Kidney (tissue), 13 donors: ENCODE measurements at regions not wholly inside any gene's neighbourhood (a gene's known extent, or its start where the extent isn't known, plus 50 kb on each side); places are given as distances from the start of the nearest gene placed in this dataset.
A peak's percentile ranks its signal among the peaks of the same experiment; 100 is the strongest.

Experiments used
- DNase-seq, 5 donors: peaks; one replicate each; pipeline ENCODE4 v3.0.0-alpha.2; 2013 to 2020
- FAIRE-seq: peaks from 2 replicates; lab custom pipeline; 2012; peaks lifted over from hg19 to GRCh38; lab: Jason Lieb, UNC
- H3K27ac ChIP-seq, 2 donors: one replicate each; pipeline ENCODE4 v1.7.0; 2013; ENCODE audit warnings: low read depth in 2 of 2, low read length in 2 of 2, inconsistent platforms in 1 of 2
- H3K27me3 ChIP-seq: one replicate; pipeline ENCODE4 v1.7.1; 2013; ENCODE audit warnings: low read length, inconsistent platforms; ENCODE audit not compliant: control insufficient read depth, insufficient read depth
- H3K36me3 ChIP-seq, 3 donors: one replicate each; pipeline versions ENCODE4 v1.7.0 to v1.7.1; 2013; ENCODE audit warnings: low read length in 3 of 3, control low read depth in 1 of 3, inconsistent platforms in 1 of 3; ENCODE audit not compliant: insufficient read depth in 3 of 3, control insufficient read depth in 2 of 3
- H3K4me1 ChIP-seq, 3 donors: one replicate each; pipeline versions ENCODE4 v1.7.0 to v1.7.1; 2013; ENCODE audit warnings: low read length in 3 of 3, inconsistent platforms in 1 of 3, low read depth in 1 of 3; ENCODE audit not compliant: control insufficient read depth in 2 of 3, insufficient read depth in 2 of 3
- H3K4me3 ChIP-seq, 3 donors: one replicate each; pipeline versions ENCODE4 v1.7.0 to v1.8.1; 2013; ENCODE audit warnings: low read length in 3 of 3, control low read depth in 1 of 3, inconsistent platforms in 1 of 3
- H3K9ac ChIP-seq, 3 donors: one replicate each; pipeline versions ENCODE4 v1.7.0 to v1.7.1; 2013; ENCODE audit warnings: low read length in 3 of 3, control low read depth in 1 of 3, inconsistent platforms in 1 of 3
- H3K9me3 ChIP-seq, 3 donors: one replicate each; pipeline versions ENCODE4 v1.7.0 to v1.7.1; 2013; ENCODE audit warnings: low read length in 3 of 3, control low read depth in 1 of 3, inconsistent platforms in 1 of 3; ENCODE audit not compliant: control insufficient read depth in 2 of 3, insufficient read depth in 1 of 3
- CTCF ChIP-seq: IDR thresholded peaks from 3 replicates; pipeline ENCODE4 v1.5.1; 2012; ENCODE audit warnings: mild to moderate bottlenecking, moderate library complexity, borderline replicate concordance; ENCODE audit not compliant: insufficient read depth; ENCODE audit errors: extremely low read depth
- intact Hi-C: fragments of 100-400 bp; cut with DNase I; formaldehyde crosslinking; loops from one replicate; pipeline ENCODE4 v1.11.1; 2022
- donor health status: control.
- donor health status: control.
- donor health status: control.
- donor health status: control.
- donor health status: control.
- donor health status: DM: yes; HTN: yes; CAD: no.
- donor health status: Normal renal cell carcinoma (clear cell type).

DNA sequence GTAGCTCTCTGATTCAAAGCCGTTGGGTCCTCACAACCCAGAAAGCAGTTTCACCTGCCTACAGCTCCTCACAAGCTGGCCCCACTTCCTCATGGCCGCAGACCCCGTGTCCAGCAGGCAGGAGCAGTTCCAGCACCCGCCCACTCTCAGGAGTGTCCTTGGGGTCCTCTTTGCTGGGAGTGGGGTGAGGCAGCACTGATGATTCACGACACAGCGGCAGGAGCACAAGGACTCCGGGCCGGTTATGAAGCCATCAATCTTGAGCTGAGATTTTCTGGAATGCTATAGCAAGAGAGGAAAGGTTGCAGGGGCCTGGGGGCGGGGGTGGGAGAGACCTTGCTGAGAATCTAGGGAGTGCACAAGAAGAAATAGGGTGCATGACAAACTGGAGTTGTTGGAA is 311.2 kb downstream of the NXPE2 start:
- H3K27ac ChIP-seq, result no peak overlapping the region
- no peaks in the 10 kb centered on the region for H3K9me3 ChIP-seq
- no peaks in the 10 kb centered on the region for H3K27me3 ChIP-seq
- no peaks in the 10 kb centered on the region for H3K4me1 ChIP-seq
- no peak for FAIRE-seq
- no peaks in the 10 kb centered on the region for H3K36me3 ChIP-seq
- no peak overlapping the region for H3K4me3 ChIP-seq
- DNase-seq, result peak in 2 of 5 donors; percentile 18 to 40
- intact Hi-C loops, result no loop called here
- TF ChIP-seq CTCF, result no peak
- H3K9ac ChIP-seq, result no peak overlapping the region

DNA sequence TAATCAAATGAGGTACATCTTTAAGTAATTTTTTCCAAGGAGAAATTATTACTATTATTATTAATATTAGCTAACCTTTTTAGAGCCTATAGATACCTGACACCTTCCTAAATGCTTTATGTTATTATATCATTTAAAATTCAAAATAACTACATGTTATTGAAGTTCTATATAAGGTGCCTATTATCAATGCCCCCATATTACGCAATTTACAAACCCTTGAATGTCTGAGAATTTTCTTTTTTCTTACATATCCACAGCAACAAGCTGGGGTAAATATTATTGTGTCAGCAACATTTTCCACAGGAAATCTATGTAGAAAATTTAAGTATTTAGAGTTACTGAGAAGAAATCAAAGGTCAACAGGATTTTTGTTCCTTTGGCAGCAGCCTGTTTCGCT is 327.3 kb downstream of the NXPE2 start:
- DNase-seq, result no peak
- no peaks in the 10 kb centered on the region for H3K27me3 ChIP-seq
- peaks cover 0 to 3% (median 0%) of the 10 kb centered on the region in 3 donors for H3K9me3 ChIP-seq
- no peaks in the 10 kb centered on the region for H3K36me3 ChIP-seq
- intact Hi-C loops, result no loop called here
- TF ChIP-seq CTCF, result no peak
- no peak for FAIRE-seq
- no peaks in the 10 kb centered on the region for H3K4me1 ChIP-seq
- no peak overlapping the region for H3K9ac ChIP-seq
- H3K27ac ChIP-seq, result no peak overlapping the region
- no peak overlapping the region for H3K4me3 ChIP-seq

DNA sequence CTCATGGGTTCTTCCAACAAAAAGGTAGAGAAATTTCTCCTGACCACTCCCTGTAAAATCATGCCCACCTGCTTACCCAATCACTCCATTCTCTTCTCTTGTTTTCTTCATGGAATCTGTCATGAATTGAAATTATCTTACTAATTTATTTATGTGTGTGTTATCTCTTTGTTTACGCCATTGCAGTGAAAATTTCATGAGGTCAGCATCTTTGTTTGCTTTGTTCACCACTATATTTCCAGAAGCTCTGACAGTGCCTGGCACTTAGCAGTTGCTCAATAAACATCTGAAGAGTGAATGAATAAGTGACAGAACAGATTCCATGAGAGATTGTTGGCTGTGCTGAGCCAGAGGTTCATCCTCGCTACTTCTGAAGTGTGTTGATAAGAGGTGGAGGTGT is 329.5 kb downstream of the NXPE2 start:
- Histone ChIP-seq H3K36me3 (no peaks in the 10 kb centered on the region), H3K27me3 (no peaks in the 10 kb centered on the region), H3K4me3 (no peak overlapping the region), H3K4me1 (no peaks in the 10 kb centered on the region), H3K9ac (no peak overlapping the region), H3K27ac (no peak overlapping the region), H3K9me3 (peaks cover 0 to 3% (median 0%) of the 10 kb centered on the region in 3 donors)
- DNase-seq, result no peak
- intact Hi-C loops, result no loop called here
- no peak for TF ChIP-seq CTCF
- FAIRE-seq, result no peak

- Histone ChIP-seq H3K4me1 (no peaks in the 10 kb centered on the region), H3K27me3 (no peaks in the 10 kb centered on the region), H3K4me3 (no peak overlapping the region), H3K9me3 (peaks cover 0 to 10% (median 3%) of the 10 kb centered on the region in 3 donors), H3K36me3 (no peaks in the 10 kb centered on the region), H3K27ac (no peak overlapping the region), H3K9ac (no peak overlapping the region)
- no peak for TF ChIP-seq CTCF
- DNase-seq, result no peak
- intact Hi-C loops, result no loop called here
- FAIRE-seq, result no peak
Measured at GRCh38 chr11:115008799-115009198, 330.5 kb downstream of the NXPE2 start.
